ENCODE measurements at regions not wholly inside any gene's neighbourhood (a gene's known extent, or its start where the extent isn't known, plus 50 kb on each side); places are given as distances from the start of the nearest gene placed in this dataset.
"Not testable (repeated sequence)": the region's sequence is repeated elsewhere in the genome, so short reads cannot be mapped to it uniquely, and the experiment has no call there.

DNA sequence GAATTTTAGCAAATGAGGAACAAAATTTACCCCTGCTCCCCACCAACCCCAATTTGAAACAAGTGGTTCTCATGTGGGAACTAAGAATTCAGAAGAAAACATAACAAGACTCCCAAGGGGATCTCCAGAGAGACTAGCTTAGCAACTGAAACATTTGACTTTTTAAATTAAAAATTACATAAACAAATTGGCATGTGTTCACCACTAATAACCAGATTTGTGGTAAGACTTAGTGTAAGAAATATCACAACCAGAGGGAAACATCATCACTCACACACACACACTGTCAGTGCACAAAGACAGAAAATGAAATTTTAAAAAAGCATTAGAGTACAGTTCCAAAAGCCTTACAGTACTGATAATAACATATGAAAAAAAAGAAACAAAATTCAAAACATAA lies 348.8 kb downstream of the CGGBP1 start:
- no peak for TF ChIP-seq CTCF (IDR thresholded peaks at IDR 0.05; ENCODE audit: borderline replicate concordance, insufficient read depth, low read depth, low read length)
- H3K4me3 ChIP-seq (ENCODE audit: low read depth, low read length) = no peak overlapping the region

- no peak overlapping the region for H3K4me3 ChIP-seq (ENCODE audit: low read depth, low read length)
Measured at GRCh38 chr3:87706176-87706575, 352.6 kb downstream of the CGGBP1 start.

DNA sequence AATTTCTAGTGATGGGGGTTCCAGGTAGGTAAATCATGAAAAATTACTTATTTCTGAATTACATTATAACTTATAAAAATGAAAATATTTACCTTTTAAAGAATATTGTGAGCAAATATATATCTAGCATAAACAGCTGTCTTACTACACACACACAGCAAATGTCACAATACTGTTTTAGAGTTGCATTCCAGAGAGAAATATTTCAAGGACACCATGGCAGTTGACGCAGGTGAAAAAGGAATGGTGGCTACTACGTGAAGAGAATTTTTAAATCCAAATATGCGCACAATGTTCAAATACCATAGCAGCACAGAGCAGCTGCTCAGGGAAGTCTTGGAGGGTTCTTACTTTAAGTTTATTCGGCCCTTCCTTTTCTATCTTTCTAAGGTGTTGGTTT lies 356.2 kb downstream of the CGGBP1 start:
- no peak for TF ChIP-seq CTCF (IDR thresholded peaks at IDR 0.05; ENCODE audit: borderline replicate concordance, insufficient read depth, low read depth, low read length)
- H3K4me3 ChIP-seq (ENCODE audit: low read depth, low read length) = no peak overlapping the region

More at GRCh38 chr3:87706176-87706575, 352.6 kb downstream of the CGGBP1 start:
- TF ChIP-seq CTCF (IDR thresholded peaks at IDR 0.05; ENCODE audit: borderline replicate concordance, insufficient read depth, low read depth, low read length) = no peak

- no peak for TF ChIP-seq CTCF (IDR thresholded peaks at IDR 0.05; ENCODE audit: borderline replicate concordance, insufficient read depth, low read depth, low read length)
- no peak overlapping the region for H3K4me3 ChIP-seq (ENCODE audit: low read depth, low read length)
Measured at GRCh38 chr3:87696124-87697013, 362.4 kb downstream of the CGGBP1 start.

DNA sequence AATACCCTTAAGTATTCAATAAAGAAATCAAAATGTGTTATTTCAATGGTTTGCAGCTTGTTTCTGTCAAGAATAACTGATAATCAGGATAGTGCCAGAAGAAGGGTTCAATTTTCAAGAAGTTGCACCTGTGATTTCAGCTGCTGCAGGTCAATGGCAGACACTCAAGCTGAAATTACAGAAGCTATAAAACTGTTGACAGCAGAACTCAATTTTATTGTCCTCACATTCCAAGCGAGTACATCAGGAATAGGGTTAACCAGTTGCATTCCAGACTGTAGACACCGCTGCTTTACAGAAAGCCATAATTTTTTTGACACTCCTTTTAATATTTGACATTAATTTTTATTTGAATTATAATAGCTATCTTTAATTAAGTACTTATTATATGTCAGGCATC lies 364.1 kb downstream of the CGGBP1 start:
- TF ChIP-seq CTCF (IDR thresholded peaks at IDR 0.05; ENCODE audit: borderline replicate concordance, insufficient read depth, low read depth, low read length) = no peak
- no peak overlapping the region for H3K4me3 ChIP-seq (ENCODE audit: low read depth, low read length)

DNA sequence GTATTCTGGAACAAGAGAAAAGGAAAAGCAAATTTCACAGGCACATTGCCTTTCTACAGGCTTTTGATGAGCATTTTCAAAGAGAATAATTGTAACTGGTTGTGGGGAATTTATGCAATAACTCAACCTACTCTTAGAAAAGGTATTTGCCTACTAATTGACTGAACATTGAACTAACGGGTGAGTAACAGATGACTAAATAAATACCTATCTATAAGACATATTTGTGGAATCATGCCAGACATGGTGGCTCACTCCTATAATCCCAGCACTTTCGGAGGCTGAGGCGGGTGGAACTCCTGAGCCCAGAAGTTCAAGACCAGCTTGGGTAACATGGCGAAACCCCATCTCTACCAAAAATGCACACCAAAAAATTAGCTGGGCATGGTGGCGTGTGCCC lies 367.7 kb downstream of the CGGBP1 start:
- no peak overlapping the region for H3K4me3 ChIP-seq (ENCODE audit: low read depth, low read length)
- TF ChIP-seq CTCF (IDR thresholded peaks at IDR 0.05; ENCODE audit: borderline replicate concordance, insufficient read depth, low read depth, low read length) = no peak

GRCh38 chr3:87678984-87679660 lies 379.7 kb downstream of the CGGBP1 start:
- not testable (repeated sequence) for H3K4me3 ChIP-seq (ENCODE audit: low read depth, low read length)

Measured in GM12875 (cell line).